ENCODE measurements at regions not wholly inside any gene's neighbourhood (a gene's known extent, or its start where the extent isn't known, plus 50 kb on each side); places are given as distances from the start of the nearest gene placed in this dataset.

DNA sequence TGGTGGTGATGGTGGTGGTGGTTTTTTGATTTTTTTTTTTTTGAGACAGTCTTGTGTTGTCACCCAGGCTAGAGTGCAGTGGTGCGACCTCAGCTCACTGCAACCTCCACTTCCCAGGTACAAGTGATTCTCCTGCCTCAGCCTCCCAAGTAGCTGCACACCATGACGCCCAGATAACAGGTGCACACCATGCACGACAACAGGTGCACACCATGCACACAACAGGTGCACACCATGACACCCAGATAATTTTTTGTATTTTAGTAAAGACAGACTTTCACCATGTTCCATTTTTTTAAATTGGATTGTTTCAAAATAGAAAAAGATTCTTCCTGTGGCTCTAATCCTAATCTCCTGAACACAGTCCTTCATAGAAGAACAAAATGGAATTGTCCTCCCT, 257.9 kb downstream of the ALDH8A1 start:
- H3K56ac ChIP-seq (replicated peaks; ENCODE audit: insufficient read length, low read depth, low read length), result no peak overlapping the region
- no peak for DNase-seq (ENCODE audit: low read depth in 1 of 2, low spot score in 2 of 2)
- no peak overlapping the region for H2AFZ ChIP-seq (ENCODE audit: low read length)
- CTCF ChIA-PET (ENCODE audit: partially characterized antibody), result interaction anchor here (1.2 to 2.2 kb wide), 4 partner anchors 11 to 249 kb away, joined by 3 to 6 read pairs (median 4); no protein-coding TSS in a partner anchor
- no peak overlapping the region for H3K4ac ChIP-seq (replicated peaks; ENCODE audit: insufficient read length, low read depth, low read length)
- no peak overlapping the region for H4K91ac ChIP-seq (replicated peaks; ENCODE audit: insufficient read length, low read length)
- no peaks in the 10 kb centered on the region for H3K79me1 ChIP-seq (ENCODE audit: low read depth, low read length)
- H3K18ac ChIP-seq (ENCODE audit: extremely low read depth, low read length), result no peak overlapping the region
- no peak overlapping the region for H3K9ac ChIP-seq (replicated peaks in 1 of 4; ENCODE audit: extremely low read depth in 1 of 4, low read depth in 3 of 4, low read length in 3 of 4)
- TF ChIP-seq GABPA (IDR thresholded peaks at IDR 0.05; ENCODE audit: borderline replicate concordance, insufficient read depth, low read length) (no peak), SIX5 (IDR thresholded peaks at IDR 0.05; ENCODE audit: low read depth, low read length) (no peak), POLR2A (IDR thresholded peaks at IDR 0.05; ENCODE audit: control extremely low read depth in 1 of 2, low read depth in 2 of 2, low read length in 2 of 2) (no peak), POU5F1 (IDR thresholded peaks at IDR 0.05; ENCODE audit: low read depth, low read length) (no peak), GTF2F1 (IDR thresholded peaks at IDR 0.05; ENCODE audit: borderline replicate concordance, low read depth, low read length) (no peak), CHD2 (IDR thresholded peaks at IDR 0.05; ENCODE audit: low read length) (no peak), USF2 (IDR thresholded peaks at IDR 0.05; ENCODE audit: low read length) (no peak)
- no peak overlapping the region for H2AK5ac ChIP-seq (ENCODE audit: low read depth, low read length)
- H2BK20ac ChIP-seq (ENCODE audit: low read length), result no peak overlapping the region
- H3K4me3 ChIP-seq (ENCODE audit: extremely low read depth in 1 of 4, insufficient read depth in 2 of 4, low read depth in 3 of 4, low read length in 4 of 4), result no peak overlapping the region
- H3K36me3 ChIP-seq (ENCODE audit: control insufficient read depth in 2 of 4, insufficient read depth in 4 of 4, low read length in 3 of 4), result no peaks in the 10 kb centered on the region
- no peak overlapping the region for H2BK5ac ChIP-seq (ENCODE audit: low read depth, low read length)
- H3K4me2 ChIP-seq (ENCODE audit: insufficient read depth in 1 of 2, low read depth in 2 of 2, low read length in 2 of 2), result no peak overlapping the region
- H2BK120ac ChIP-seq (replicated peaks; ENCODE audit: low read depth, low read length), result no peak overlapping the region
- H4K20me1 ChIP-seq (replicated peaks in 1 of 2; ENCODE audit: control insufficient read depth in 1 of 2, insufficient read depth in 2 of 2, low read length in 2 of 2), result no peaks in the 10 kb centered on the region
- no peak overlapping the region for H3K14ac ChIP-seq (ENCODE audit: insufficient read length)
- no peak overlapping the region for H2BK12ac ChIP-seq (ENCODE audit: low read depth, low read length)
- no peaks in the 10 kb centered on the region for H3K9me3 ChIP-seq (ENCODE audit: insufficient read depth in 2 of 2, low read depth in 1 of 2, low read length in 1 of 2)
- H3K23ac ChIP-seq (ENCODE audit: insufficient read length), result no peak overlapping the region
- no peaks in the 10 kb centered on the region for H3K23me2 ChIP-seq (ENCODE audit: low read depth, low read length)
- H3K4me1 ChIP-seq (replicated peaks in 1 of 4; ENCODE audit: control insufficient read depth in 3 of 4, insufficient read depth in 4 of 4, low read length in 3 of 4), result no peaks in the 10 kb centered on the region
- FAIRE-seq, result no peak
- H4K5ac ChIP-seq (ENCODE audit: insufficient read length, low read depth, low read length), result no peak overlapping the region
- no peaks in the 10 kb centered on the region for H3K79me2 ChIP-seq (ENCODE audit: control insufficient read depth in 1 of 2, insufficient read depth in 2 of 2, low read length in 2 of 2)
- H4K8ac ChIP-seq (ENCODE audit: extremely low read depth, insufficient read depth, low read length), result no peak overlapping the region
- H3K27ac ChIP-seq (ENCODE audit: low read depth, low read length), result no peak overlapping the region
- 92% methylated on average over 3 of the region's 3 CpGs; no CpG with 5 or more reads in 1 of the 2 experiments for WGBS, 2 experiments (ENCODE audit: extremely low coverage in 1 of 2, insufficient coverage in 1 of 2, insufficient read length in 1 of 2, insufficient replicate concordance in 2 of 2, low coverage in 1 of 2, low lambda C conversion rate in 2 of 2, missing lambda C conversion rate in 1 of 2)
- H2BK15ac ChIP-seq (ENCODE audit: low read length), result no peak overlapping the region
- H3K27me3 ChIP-seq (replicated peaks in 1 of 4; ENCODE audit: control insufficient read depth in 3 of 4, extremely low read depth in 1 of 4, insufficient read depth in 3 of 4, low read length in 3 of 4), result no peaks in the 10 kb centered on the region
- POLR2A ChIA-PET (ENCODE audit: partially characterized antibody), result no interaction called here
